ENCODE measurements at regions not wholly inside any gene's neighbourhood (a gene's known extent, or its start where the extent isn't known, plus 50 kb on each side); places are given as distances from the start of the nearest gene placed in this dataset.
"Not testable (repeated sequence)": the region's sequence is repeated elsewhere in the genome, so short reads cannot be mapped to it uniquely, and the experiment has no call there.

- H3K36me3 ChIP-seq, result no peaks in the 10 kb centered on the region
- H3K4me1 ChIP-seq, result no peaks in the 10 kb centered on the region
- TF ChIP-seq Cebpa-rat (IDR thresholded peaks at IDR 0.05), result no peak
- no peaks in the 10 kb centered on the region for H4K20me1 ChIP-seq
- H3K4me2 ChIP-seq, result no peak overlapping the region
- H3K4me3 ChIP-seq, result no peak overlapping the region
- H3K9ac ChIP-seq, result no peak overlapping the region
- H3K27ac ChIP-seq, result no peak overlapping the region
- no peaks in the 10 kb centered on the region for H3K27me3 ChIP-seq
- H3K9me3 ChIP-seq (replicated peaks in 1 of 11), result no peaks in the 10 kb centered on the region
Measured at GRCh38 chr4:114318309-114318708, 280.3 kb upstream of the UGT8 start.

GRCh38 chr4:114320126-114320525 lies 278.5 kb upstream of the UGT8 start:
- H3K4me2 ChIP-seq, result no peak overlapping the region
- H3K9ac ChIP-seq, result no peak overlapping the region
- no peaks in the 10 kb centered on the region for H3K4me1 ChIP-seq
- H3K27ac ChIP-seq, result no peak overlapping the region
- TF ChIP-seq Cebpa-rat (IDR thresholded peaks at IDR 0.05), result no peak
- no peak overlapping the region for H3K4me3 ChIP-seq
- H3K9me3 ChIP-seq (replicated peaks in 1 of 11), result no peaks in the 10 kb centered on the region
- no peaks in the 10 kb centered on the region for H4K20me1 ChIP-seq
- no peaks in the 10 kb centered on the region for H3K36me3 ChIP-seq
- no peaks in the 10 kb centered on the region for H3K27me3 ChIP-seq

- H3K27ac ChIP-seq, result no peak overlapping the region
- no peak for TF ChIP-seq Cebpa-rat (IDR thresholded peaks at IDR 0.05)
- H3K9ac ChIP-seq, result no peak overlapping the region
- H3K4me2 ChIP-seq, result no peak overlapping the region
- no peaks in the 10 kb centered on the region for H3K36me3 ChIP-seq
- H3K4me1 ChIP-seq, result no peaks in the 10 kb centered on the region
- no peaks in the 10 kb centered on the region for H4K20me1 ChIP-seq
- H3K27me3 ChIP-seq, result no peaks in the 10 kb centered on the region
- no peaks in the 10 kb centered on the region for H3K9me3 ChIP-seq (replicated peaks in 1 of 11)
- H3K4me3 ChIP-seq, result no peak overlapping the region
Measured at GRCh38 chr4:114321366-114321765, 277.2 kb upstream of the UGT8 start.

GRCh38 chr4:114323841-114324240 lies 274.8 kb upstream of the UGT8 start:
- H3K9me3 ChIP-seq (replicated peaks in 1 of 11), result no peaks in the 10 kb centered on the region
- no peaks in the 10 kb centered on the region for H4K20me1 ChIP-seq
- H3K4me1 ChIP-seq, result no peaks in the 10 kb centered on the region
- H3K27ac ChIP-seq, result no peak overlapping the region
- H3K9ac ChIP-seq, result no peak overlapping the region
- no peaks in the 10 kb centered on the region for H3K36me3 ChIP-seq
- H3K4me2 ChIP-seq, result no peak overlapping the region
- no peaks in the 10 kb centered on the region for H3K27me3 ChIP-seq
- H3K4me3 ChIP-seq, result no peak overlapping the region
- no peak for TF ChIP-seq Cebpa-rat (IDR thresholded peaks at IDR 0.05)

- no peaks in the 10 kb centered on the region for H3K9me3 ChIP-seq (replicated peaks in 1 of 11)
- H3K27me3 ChIP-seq, result no peaks in the 10 kb centered on the region
- no peaks in the 10 kb centered on the region for H3K4me1 ChIP-seq
- no peak overlapping the region for H3K27ac ChIP-seq
- no peak overlapping the region for H3K4me3 ChIP-seq
- no peaks in the 10 kb centered on the region for H4K20me1 ChIP-seq
- no peak for TF ChIP-seq Cebpa-rat (IDR thresholded peaks at IDR 0.05)
- H3K4me2 ChIP-seq, result no peak overlapping the region
- H3K36me3 ChIP-seq, result no peaks in the 10 kb centered on the region
- no peak overlapping the region for H3K9ac ChIP-seq
Measured at GRCh38 chr4:114326358-114326757, 272.2 kb upstream of the UGT8 start.

GRCh38 chr4:114332119-114332518 lies 266.5 kb upstream of the UGT8 start:
- H3K4me1 ChIP-seq, result no peaks in the 10 kb centered on the region
- no peaks in the 10 kb centered on the region for H3K27me3 ChIP-seq
- TF ChIP-seq Cebpa-rat (IDR thresholded peaks at IDR 0.05), result no peak
- H3K36me3 ChIP-seq, result no peaks in the 10 kb centered on the region
- H4K20me1 ChIP-seq, result no peaks in the 10 kb centered on the region
- no peak overlapping the region for H3K27ac ChIP-seq
- no peak overlapping the region for H3K4me2 ChIP-seq
- H3K4me3 ChIP-seq, result no peak overlapping the region
- no peak overlapping the region for H3K9ac ChIP-seq
- H3K9me3 ChIP-seq (replicated peaks in 1 of 11), result no peaks in the 10 kb centered on the region

- not testable (repeated sequence) for H3K36me3 ChIP-seq, H3K27ac ChIP-seq
Measured at GRCh38 chr4:114334363-114334762, 264.2 kb upstream of the UGT8 start.

GRCh38 chr4:114334884-114335330 lies 263.7 kb upstream of the UGT8 start:
- Histone ChIP-seq H3K27me3 (no peaks in the 10 kb centered on the region), H3K27ac (no peak overlapping the region), H3K4me1 (no peaks in the 10 kb centered on the region), H3K4me2 (no peak overlapping the region), H4K20me1 (no peaks in the 10 kb centered on the region), H3K9ac (no peak overlapping the region), H3K4me3 (no peak overlapping the region), H3K9me3 (replicated peaks in 1 of 11) (no peaks in the 10 kb centered on the region), H3K36me3 (no peaks in the 10 kb centered on the region)
- TF ChIP-seq Cebpa-rat (IDR thresholded peaks at IDR 0.05), result no peak

More at GRCh38 chr4:114334363-114334762, 264.2 kb upstream of the UGT8 start:
- H4K20me1 ChIP-seq; H3K27me3 ChIP-seq; H3K4me3 ChIP-seq; H3K4me2 ChIP-seq; H3K9ac ChIP-seq; H3K9me3 ChIP-seq (replicated peaks in 1 of 11); H3K4me1 ChIP-seq: not testable (repeated sequence)

- Histone ChIP-seq H3K9me3 (replicated peaks in 1 of 11) (no peaks in the 10 kb centered on the region), H3K9ac (no peak overlapping the region), H4K20me1 (no peaks in the 10 kb centered on the region), H3K27ac (no peak overlapping the region), H3K4me1 (no peaks in the 10 kb centered on the region), H3K36me3 (no peaks in the 10 kb centered on the region), H3K27me3 (no peaks in the 10 kb centered on the region), H3K4me3 (no peak overlapping the region), H3K4me2 (no peak overlapping the region)
- no peak for TF ChIP-seq Cebpa-rat (IDR thresholded peaks at IDR 0.05)
Measured at GRCh38 chr4:114335339-114335738, 263.3 kb upstream of the UGT8 start.

GRCh38 chr4:114343015-114343414 lies 255.6 kb upstream of the UGT8 start:
- no peaks in the 10 kb centered on the region for H3K36me3 ChIP-seq
- no peaks in the 10 kb centered on the region for H3K9me3 ChIP-seq (replicated peaks in 1 of 11)
- H3K4me1 ChIP-seq, result no peaks in the 10 kb centered on the region
- no peak overlapping the region for H3K4me2 ChIP-seq
- TF ChIP-seq Cebpa-rat (IDR thresholded peaks at IDR 0.05), result no peak
- no peak overlapping the region for H3K27ac ChIP-seq
- no peak overlapping the region for H3K4me3 ChIP-seq
- no peaks in the 10 kb centered on the region for H4K20me1 ChIP-seq
- no peaks in the 10 kb centered on the region for H3K27me3 ChIP-seq
- H3K9ac ChIP-seq, result no peak overlapping the region

All from BLaER1 treated with 17β-estradiol and CSF1 and Interleukin-3, amounts not matched to agents 10 nM and 100 nM (cell line).